Type B pancreatic cell (in vitro differentiated cells): ENCODE measurements at regions not wholly inside any gene's neighbourhood (a gene's known extent, or its start where the extent isn't known, plus 50 kb on each side); places are given as distances from the start of the nearest gene placed in this dataset.

Experiments
- DNase-seq: peaks from one replicate; pipeline ENCODE4 v3.0.0; 2021; ENCODE audit warnings: mixed read lengths; ENCODE audit not compliant: unreplicated experiment; ENCODE audit errors: extremely low spot score
- H3K27ac Mint-ChIP-seq: 2 replicates; pipeline ENCODE4 v1.8.0; 2021; ENCODE audit warnings: mild to moderate bottlenecking, mixed read lengths
- H3K27me3 Mint-ChIP-seq: 2 replicates; pipeline ENCODE4 v1.8.0; 2021; ENCODE audit warnings: mixed read lengths
- H3K36me3 Mint-ChIP-seq: 2 replicates; pipeline ENCODE4 v1.8.0; 2021; ENCODE audit warnings: mixed read lengths
- H3K4me1 Mint-ChIP-seq: one replicate; pipeline ENCODE4 v1.8.0; 2021; ENCODE audit warnings: mixed read lengths; ENCODE audit not compliant: unreplicated experiment
- H3K4me3 Mint-ChIP-seq: 2 replicates; pipeline ENCODE4 v1.8.0; 2021; ENCODE audit warnings: mild to moderate bottlenecking, mixed read lengths
- H3K9me3 Mint-ChIP-seq: 2 replicates; pipeline ENCODE4 v1.8.0; 2021; ENCODE audit warnings: mixed read lengths
- CTCF ChIP-seq: fragments of 200-600 bp; sonication (generic); conservative IDR thresholded peaks from 2 replicates; pipeline ENCODE4 v1.5.0; 2021; ENCODE audit warnings: antibody characterized with exemption, mild to moderate bottlenecking

DNA sequence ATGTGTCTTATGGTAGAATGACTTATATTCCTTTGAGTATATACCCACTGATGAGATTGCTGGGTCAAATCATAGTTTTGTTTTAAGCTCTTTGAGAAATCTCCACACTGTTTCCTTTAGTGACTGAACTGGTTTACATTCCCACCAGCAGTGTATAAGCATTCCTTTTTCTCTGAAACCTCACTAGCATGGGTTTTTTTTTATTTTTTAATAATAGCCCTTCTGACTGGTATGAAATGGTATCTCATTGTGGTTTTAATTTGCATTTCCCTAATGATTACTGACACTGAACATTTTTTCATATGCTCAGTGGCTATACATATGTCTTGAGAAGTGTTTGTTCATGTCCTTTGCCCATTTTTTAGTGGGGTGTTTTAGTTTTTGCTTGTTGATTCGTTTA lies 494.3 kb downstream of the SQOR start:
- no peak overlapping the region for H3K27ac Mint-ChIP-seq
- H3K36me3 Mint-ChIP-seq: no peaks in the 10 kb centered on the region
- H3K9me3 Mint-ChIP-seq: peaks cover 10% of the 10 kb centered on the region
- DNase-seq: no peak
- H3K4me1 Mint-ChIP-seq: no peaks in the 10 kb centered on the region
- no peaks in the 10 kb centered on the region for H3K27me3 Mint-ChIP-seq
- no peak overlapping the region for H3K4me3 Mint-ChIP-seq
- TF ChIP-seq CTCF: no peak

GRCh38 chr15:46131876-46132275 lies 497.0 kb downstream of the SQOR start:
- no peaks in the 10 kb centered on the region for H3K36me3 Mint-ChIP-seq

GRCh38 chr15:46137443-46137842 lies 502.6 kb downstream of the SQOR start:
- H3K4me3 Mint-ChIP-seq: no peak overlapping the region

More at GRCh38 chr15:46131876-46132275, 497.0 kb downstream of the SQOR start:
- DNase-seq: no peak
- TF ChIP-seq CTCF: no peak
- H3K27ac Mint-ChIP-seq: no peak overlapping the region
- H3K4me1 Mint-ChIP-seq: no peaks in the 10 kb centered on the region
- H3K27me3 Mint-ChIP-seq: no peaks in the 10 kb centered on the region
- H3K4me3 Mint-ChIP-seq: no peak overlapping the region
- peaks cover 10% of the 10 kb centered on the region for H3K9me3 Mint-ChIP-seq

GRCh38 chr15:46146002-46146401 lies 511.2 kb downstream of the SQOR start:
- Mint-ChIP-seq H3K4me1 (no peaks in the 10 kb centered on the region), H3K27me3 (no peaks in the 10 kb centered on the region), H3K36me3 (no peaks in the 10 kb centered on the region), H3K9me3 (no peaks in the 10 kb centered on the region), H3K4me3 (no peak overlapping the region), H3K27ac (no peak overlapping the region)
- no peak for TF ChIP-seq CTCF
- no peak for DNase-seq

More at GRCh38 chr15:46137443-46137842, 502.6 kb downstream of the SQOR start:
- Mint-ChIP-seq H3K27ac (no peak overlapping the region), H3K36me3 (no peaks in the 10 kb centered on the region), H3K9me3 (no peaks in the 10 kb centered on the region), H3K4me1 (no peaks in the 10 kb centered on the region), H3K27me3 (no peaks in the 10 kb centered on the region)
- no peak for DNase-seq
- no peak for TF ChIP-seq CTCF

DNA sequence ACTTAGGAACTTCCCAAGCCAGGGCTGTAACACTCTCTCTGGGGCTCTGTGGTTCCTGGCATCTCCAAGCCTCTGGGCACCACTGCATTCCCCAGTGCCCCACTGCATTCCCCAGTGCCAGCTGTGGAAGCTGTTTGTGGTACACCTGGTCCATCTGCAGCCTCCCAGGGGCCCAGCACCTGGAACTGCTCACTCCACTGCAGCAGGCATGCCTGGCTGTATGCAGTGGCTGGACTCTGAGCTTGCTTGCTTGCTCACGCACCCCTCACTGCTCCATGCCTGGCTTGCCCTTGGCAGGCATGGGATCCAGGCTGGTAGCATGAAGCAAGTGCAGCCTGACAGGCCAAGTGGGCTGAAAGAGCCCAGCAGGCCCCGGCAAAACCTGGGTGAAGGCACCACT lies 512.1 kb downstream of the SQOR start:
- H3K36me3 Mint-ChIP-seq: no peaks in the 10 kb centered on the region
- DNase-seq: no peak
- H3K4me1 Mint-ChIP-seq: no peaks in the 10 kb centered on the region
- TF ChIP-seq CTCF: no peak
- H3K27ac Mint-ChIP-seq: no peak overlapping the region
- no peak overlapping the region for H3K4me3 Mint-ChIP-seq
- no peaks in the 10 kb centered on the region for H3K27me3 Mint-ChIP-seq
- no peaks in the 10 kb centered on the region for H3K9me3 Mint-ChIP-seq

GRCh38 chr15:46151786-46152185 lies 517.0 kb downstream of the SQOR start:
- TF ChIP-seq CTCF: no peak
- Mint-ChIP-seq H3K4me1 (no peaks in the 10 kb centered on the region), H3K27me3 (no peaks in the 10 kb centered on the region), H3K4me3 (no peak overlapping the region), H3K27ac (no peak overlapping the region), H3K9me3 (no peaks in the 10 kb centered on the region), H3K36me3 (no peaks in the 10 kb centered on the region)
- no peak for DNase-seq
